DOHH2 (cell line): ENCODE measurements at regions not wholly inside any gene's neighbourhood (a gene's known extent, or its start where the extent isn't known, plus 50 kb on each side); places are given as distances from the start of the nearest gene placed in this dataset.

Experiments
- EZH2phosphoT487 ChIP-seq: fragments of 200-600 bp; sonication (generic); IDR thresholded peaks from 2 replicates; pipeline ENCODE4 v1.6.1; 2017; ENCODE audit warnings: borderline replicate concordance, mild to moderate bottlenecking, antibody characterized with exemption, low read length, moderate library complexity, mixed read lengths
- TF ChIP-seq, protein P1 (sequence below): fragments of 200-600 bp; sonication (generic); IDR thresholded peaks from one replicate; pipeline ENCODE4 v1.5.1; 2014; ENCODE audit warnings: antibody characterized with exemption, mild to moderate bottlenecking, low read depth, low read length; ENCODE audit not compliant: poor library complexity, severe bottlenecking

- TF ChIP-seq, protein P1, sequence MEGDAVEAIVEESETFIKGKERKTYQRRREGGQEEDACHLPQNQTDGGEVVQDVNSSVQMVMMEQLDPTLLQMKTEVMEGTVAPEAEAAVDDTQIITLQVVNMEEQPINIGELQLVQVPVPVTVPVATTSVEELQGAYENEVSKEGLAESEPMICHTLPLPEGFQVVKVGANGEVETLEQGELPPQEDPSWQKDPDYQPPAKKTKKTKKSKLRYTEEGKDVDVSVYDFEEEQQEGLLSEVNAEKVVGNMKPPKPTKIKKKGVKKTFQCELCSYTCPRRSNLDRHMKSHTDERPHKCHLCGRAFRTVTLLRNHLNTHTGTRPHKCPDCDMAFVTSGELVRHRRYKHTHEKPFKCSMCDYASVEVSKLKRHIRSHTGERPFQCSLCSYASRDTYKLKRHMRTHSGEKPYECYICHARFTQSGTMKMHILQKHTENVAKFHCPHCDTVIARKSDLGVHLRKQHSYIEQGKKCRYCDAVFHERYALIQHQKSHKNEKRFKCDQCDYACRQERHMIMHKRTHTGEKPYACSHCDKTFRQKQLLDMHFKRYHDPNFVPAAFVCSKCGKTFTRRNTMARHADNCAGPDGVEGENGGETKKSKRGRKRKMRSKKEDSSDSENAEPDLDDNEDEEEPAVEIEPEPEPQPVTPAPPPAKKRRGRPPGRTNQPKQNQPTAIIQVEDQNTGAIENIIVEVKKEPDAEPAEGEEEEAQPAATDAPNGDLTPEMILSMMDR = no peak
- TF ChIP-seq EZH2phosphoT487 = no peak
Measured at GRCh38 chr6:113649276-113649675, 207.9 kb upstream of the MARCKS start.
